Fibroblast of villous mesenchyme (primary cell): ENCODE measurements at regions not wholly inside any gene's neighbourhood (a gene's known extent, or its start where the extent isn't known, plus 50 kb on each side); places are given as distances from the start of the nearest gene placed in this dataset.
A peak's percentile ranks its signal among the peaks of the same experiment; 100 is the strongest.

ENCODE experiments used
- DNase-seq: peaks from one replicate; pipeline ENCODE4 v3.0.0-alpha.2; 2010; ENCODE audit warnings: low read depth
- H3K4me3 ChIP-seq: 2 replicates; pipeline ENCODE4 v1.5.1; 2011; ENCODE audit warnings: low read depth, mild to moderate bottlenecking, low read length
- TF ChIP-seq, protein P1 (sequence below): IDR thresholded peaks from 2 replicates; pipeline ENCODE4 v1.5.1; 2012; ENCODE audit warnings: low read depth, mild to moderate bottlenecking, low read length; ENCODE audit not compliant: insufficient read depth

DNA sequence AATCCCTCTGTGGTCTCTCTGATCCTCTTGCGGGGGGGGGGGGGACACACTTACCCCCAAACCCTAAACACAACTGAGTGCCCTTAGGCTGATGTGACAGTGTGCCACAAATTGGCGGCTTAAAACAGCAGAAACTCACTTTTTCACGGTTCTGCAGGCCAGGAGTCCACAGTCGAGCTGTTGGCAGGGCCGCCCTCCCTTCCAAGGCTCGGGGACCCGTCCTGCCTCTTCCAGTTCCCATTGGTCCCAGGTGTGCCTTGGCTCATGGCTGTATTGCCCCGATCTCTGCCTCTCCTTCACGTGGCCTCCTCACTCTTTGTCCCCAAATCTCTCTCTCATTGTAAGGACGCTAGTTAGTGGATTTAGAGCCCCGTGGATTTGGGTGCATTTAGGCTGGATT lies 199.9 kb upstream of the CIBAR2 start:
- DNase-seq: no peak
- H3K4me3 ChIP-seq: no peak overlapping the region
- TF ChIP-seq, protein P1, sequence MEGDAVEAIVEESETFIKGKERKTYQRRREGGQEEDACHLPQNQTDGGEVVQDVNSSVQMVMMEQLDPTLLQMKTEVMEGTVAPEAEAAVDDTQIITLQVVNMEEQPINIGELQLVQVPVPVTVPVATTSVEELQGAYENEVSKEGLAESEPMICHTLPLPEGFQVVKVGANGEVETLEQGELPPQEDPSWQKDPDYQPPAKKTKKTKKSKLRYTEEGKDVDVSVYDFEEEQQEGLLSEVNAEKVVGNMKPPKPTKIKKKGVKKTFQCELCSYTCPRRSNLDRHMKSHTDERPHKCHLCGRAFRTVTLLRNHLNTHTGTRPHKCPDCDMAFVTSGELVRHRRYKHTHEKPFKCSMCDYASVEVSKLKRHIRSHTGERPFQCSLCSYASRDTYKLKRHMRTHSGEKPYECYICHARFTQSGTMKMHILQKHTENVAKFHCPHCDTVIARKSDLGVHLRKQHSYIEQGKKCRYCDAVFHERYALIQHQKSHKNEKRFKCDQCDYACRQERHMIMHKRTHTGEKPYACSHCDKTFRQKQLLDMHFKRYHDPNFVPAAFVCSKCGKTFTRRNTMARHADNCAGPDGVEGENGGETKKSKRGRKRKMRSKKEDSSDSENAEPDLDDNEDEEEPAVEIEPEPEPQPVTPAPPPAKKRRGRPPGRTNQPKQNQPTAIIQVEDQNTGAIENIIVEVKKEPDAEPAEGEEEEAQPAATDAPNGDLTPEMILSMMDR: no peak

DNA sequence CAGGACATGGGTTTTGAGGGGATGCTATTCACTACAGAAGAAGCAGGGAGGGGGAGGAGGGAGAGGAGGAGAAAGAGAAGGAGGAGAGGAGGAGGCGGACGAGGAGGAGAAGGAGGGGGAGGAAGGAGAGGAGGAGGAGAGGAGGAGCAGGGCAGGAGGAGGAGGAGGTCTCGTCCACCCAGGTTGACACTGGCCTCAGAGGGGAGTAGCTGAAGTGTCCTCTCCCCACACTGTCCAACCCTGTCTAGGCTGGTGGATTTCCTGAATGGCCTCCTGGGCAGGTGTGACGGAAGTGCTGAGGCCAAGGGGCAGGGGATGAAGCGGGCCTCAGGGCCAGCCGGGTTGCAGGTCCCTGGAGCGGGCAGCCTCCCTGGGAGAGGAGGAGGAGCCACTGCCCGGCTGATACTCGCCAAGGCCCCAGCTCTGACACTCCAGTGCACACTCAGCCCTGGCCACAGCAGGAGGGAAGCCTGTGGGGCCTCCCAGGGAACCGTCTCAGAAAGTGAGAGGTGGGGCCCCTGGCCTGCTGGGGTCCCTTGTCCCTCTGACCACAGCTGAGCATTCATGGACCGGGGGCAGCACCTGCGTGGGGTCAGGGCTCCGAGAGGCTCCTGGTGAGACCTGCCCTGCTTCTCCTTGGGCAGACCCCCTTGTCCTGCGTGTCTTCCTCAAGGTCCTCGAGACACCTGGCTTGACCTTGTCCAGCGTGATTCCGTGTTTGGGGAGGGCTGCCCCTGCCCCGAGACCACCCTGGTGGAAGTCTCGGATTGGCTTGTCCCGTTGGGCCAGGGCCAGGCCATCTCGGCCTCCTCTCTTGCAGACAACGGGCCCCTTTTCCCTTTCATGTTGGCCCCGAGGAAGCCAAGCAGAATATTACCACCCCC lies 200.6 kb upstream of the CIBAR2 start:
- DNase-seq: no peak
- H3K4me3 ChIP-seq: no peak overlapping the region
- TF ChIP-seq, protein P1: no peak

DNA sequence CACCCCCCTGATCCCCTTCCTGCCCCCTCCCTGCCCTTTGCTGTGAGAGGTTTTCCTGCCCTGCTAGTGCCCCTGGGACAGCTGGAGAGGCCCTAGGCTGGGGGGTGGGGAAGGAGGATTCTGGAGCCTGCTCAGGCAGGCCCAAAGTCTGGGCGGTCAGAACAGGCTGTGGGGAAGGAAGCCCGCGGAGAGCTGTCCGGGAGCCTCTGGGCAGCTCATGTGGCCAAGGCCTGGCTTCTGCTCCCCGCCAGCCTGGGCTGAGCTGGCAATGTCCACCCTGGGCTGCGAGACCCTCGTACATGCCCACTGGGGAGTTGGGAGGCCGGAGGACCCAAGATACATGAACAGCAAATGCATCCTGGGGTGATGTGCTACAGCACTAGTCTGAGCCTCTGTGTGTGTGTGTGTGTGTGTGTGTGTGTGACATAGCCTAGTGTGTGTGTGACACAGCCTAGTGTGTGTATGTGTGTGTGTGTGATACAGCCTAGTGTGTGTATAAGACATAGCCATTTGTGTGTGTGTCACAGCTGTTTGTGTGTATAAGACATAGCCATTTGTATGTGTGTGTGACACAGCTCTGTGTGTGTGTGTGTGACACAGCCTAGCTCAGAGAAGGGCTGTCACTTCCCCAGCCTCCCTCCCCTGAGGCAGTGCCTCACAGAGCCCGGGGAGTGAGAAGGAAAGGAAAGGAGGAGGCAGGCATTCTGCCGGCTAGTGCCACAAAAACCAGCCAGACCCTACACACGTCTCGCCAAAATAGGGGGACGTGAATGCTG lies 201.4 kb upstream of the CIBAR2 start:
- no peak overlapping the region for H3K4me3 ChIP-seq
- TF ChIP-seq, protein P1: no peak
- DNase-seq: no peak

DNA sequence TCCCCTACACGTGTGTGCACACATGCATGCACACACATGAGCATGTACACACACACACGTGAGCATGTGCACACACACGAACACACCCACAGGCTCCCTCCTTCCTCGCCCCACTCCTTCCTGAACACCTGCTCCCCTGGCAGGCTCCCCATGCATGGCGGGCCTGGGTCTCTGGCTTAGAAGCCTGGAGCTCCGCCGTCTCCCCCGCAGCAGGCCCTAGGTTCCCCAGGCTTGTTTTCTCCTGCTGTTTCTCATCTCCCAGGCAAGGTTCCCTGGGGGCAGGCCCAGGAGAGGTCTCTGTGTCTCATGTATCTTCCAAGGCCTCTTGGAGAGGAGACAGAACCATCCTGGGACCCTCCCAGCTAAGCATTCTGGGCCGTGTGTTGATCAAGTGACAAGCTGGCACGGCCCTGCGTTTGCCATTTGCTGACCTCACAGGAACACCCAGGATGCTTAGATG lies 202.3 kb upstream of the CIBAR2 start:
- H3K4me3 ChIP-seq: no peak overlapping the region
- TF ChIP-seq, protein P1: no peak
- DNase-seq: no peak

DNA sequence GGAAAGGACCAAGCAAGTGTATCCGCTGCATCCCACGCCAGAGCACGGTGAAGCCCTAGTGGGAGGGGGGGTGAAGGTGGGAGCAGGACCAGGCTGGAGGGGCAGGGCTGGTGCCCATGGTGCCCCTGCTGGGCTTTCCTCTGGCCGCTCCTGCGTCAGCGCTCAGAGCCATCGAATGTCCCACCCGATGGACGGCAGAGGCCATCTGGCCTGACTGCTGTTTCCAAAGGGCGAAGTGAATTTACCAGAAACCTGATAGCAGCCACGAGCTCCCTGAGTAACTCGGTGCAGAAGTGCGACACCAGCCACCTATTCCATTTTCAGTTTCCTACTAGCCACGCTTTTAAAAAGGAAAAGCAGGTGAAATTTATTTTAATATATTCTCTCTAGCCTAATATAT lies 203.6 kb upstream of the CIBAR2 start:
- TF ChIP-seq, protein P1: no peak
- DNase-seq: no peak
- no peak overlapping the region for H3K4me3 ChIP-seq

DNA sequence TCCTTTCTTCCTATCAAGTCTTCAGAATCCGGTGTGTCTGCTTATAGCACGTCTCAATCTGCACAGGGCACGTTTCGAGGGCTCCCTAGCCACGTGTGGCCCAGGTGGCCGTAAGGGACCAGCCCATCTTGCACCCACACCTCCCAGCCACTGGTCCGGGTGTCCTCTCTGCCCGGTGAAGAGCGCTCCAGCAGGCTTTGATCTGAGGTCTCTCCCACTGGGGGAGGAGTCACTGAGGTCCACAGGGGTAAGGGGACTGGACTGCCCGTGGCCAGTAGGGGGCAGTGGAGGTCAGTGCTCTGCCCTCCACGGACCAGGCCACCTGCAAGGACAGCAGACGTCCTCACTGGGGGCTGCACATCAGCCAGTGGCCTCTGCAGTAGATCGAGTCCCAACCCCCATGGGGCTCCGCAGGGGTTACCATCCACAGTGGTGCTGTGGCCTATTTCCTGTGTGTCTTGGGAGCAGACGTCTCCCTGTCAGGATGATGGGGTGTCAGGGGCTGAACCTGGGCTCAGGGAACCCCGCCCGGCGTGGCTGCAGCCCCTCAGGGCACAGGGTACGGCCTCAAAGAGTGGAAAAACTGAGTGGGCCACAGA lies 204.1 kb upstream of the CIBAR2 start:
- no peak overlapping the region for H3K4me3 ChIP-seq
- TF ChIP-seq, protein P1: peak; percentile 95
- DNase-seq: peak; percentile 65
